Pons (tissue), 1 donor: ENCODE measurements at regions not wholly inside any gene's neighbourhood (a gene's known extent, or its start where the extent isn't known, plus 50 kb on each side); places are given as distances from the start of the nearest gene placed in this dataset.

Experiments used
- DNase-seq: peaks from one replicate; pipeline ENCODE4 v3.0.0-alpha.2; 2016; ENCODE audit warnings: low spot score

- no peak for DNase-seq
Observed at GRCh38 chr6:98717322-98717877, 117.0 kb upstream of the POU3F2 start.

- no peak for DNase-seq
Observed at GRCh38 chr6:98717988-98718387, 116.4 kb upstream of the POU3F2 start.

- DNase-seq = no peak
Observed at GRCh38 chr6:98724537-98724936, 109.8 kb upstream of the POU3F2 start.

DNA sequence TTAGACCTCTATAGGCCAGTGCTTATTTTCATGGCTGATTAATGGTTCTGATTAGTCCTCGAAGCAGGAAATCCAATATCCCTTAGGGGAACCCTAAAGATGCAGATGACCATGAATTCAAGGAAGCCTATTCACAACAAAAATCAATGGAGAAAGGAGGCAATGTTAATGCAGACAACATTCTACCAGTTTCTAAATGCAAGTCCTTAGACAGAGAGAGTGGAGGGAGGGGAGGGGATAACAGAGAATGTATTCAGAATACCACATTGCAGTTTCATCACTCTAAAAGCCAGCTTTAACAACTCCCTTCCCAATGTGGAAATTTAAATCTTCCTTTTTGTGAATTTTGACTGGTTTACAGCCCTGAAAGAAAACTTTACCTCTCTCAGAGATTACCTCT, 87.1 kb upstream of the POU3F2 start:
- peak; percentile 64 for DNase-seq

GRCh38 chr6:98747960-98748359, 86.4 kb upstream of the POU3F2 start:
- DNase-seq = no peak

GRCh38 chr6:98759459-98759858, 74.9 kb upstream of the POU3F2 start:
- no peak for DNase-seq

GRCh38 chr6:98764373-98764911, 69.9 kb upstream of the POU3F2 start:
- peak; percentile 50 for DNase-seq

- peak; percentile 23 for DNase-seq
Observed at GRCh38 chr6:98769546-98769945, 64.8 kb upstream of the POU3F2 start.

GRCh38 chr6:98775205-98775604, 59.2 kb upstream of the POU3F2 start:
- DNase-seq = no peak

DNA sequence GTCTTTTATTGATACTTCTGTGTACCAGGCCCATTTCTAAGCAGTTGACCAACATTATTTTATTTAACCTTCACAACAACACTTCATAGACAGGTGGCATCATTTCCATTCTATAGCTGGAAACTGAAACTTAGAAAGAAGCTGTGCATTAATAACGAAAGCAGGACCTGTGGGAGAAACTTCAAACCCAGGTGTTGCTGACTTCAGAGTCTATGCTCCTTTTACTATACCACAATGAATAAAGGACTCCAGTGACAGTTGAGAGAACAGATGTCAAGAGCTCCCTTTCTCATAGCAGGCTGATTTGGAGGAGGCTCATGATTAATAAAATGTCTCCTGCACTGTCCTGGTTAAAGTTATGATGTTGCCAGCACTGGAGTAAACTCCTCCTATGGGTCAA, 56.6 kb upstream of the POU3F2 start:
- DNase-seq = no peak

- no peak for DNase-seq
Observed at GRCh38 chr6:98779618-98780017, 54.8 kb upstream of the POU3F2 start.

DNA sequence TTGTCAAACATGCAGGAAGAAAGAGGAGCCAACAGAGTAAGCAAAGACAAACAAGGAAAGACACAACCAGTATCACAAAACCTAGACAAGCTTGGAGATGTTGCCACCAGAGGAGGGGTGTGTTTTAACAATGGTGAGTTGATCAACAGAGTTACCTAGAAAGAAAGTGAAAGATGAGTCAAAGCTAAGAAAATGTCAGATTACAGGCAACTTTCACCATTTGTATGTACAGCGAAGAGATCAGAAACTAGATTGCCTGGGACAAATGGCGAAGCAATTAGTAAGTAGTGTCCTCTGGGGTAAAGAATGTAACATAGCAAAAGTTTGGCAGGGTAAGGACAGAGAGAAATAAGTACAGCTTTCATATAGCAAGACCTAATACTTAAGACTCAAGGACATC, 51.6 kb upstream of the POU3F2 start:
- no peak for DNase-seq

DNA sequence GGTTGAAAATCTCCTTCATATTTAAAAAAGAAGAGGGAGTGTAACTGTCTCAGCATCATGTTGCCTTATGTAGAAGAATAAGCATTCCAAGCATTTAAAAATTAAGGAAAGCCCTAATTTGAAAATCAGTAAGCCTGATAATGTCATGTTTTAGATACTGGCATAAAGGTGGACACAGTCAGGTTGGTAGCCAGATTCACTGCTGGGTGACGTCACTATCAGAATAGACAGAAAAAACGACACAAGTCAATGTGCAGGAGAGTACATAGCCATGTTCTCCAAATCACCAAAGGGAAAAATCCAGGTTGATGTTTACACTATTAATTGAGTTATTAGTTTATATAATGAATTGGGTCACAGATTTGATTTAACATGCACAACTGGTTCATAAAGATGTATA, 50.8 kb upstream of the POU3F2 start:
- DNase-seq = no peak
